A172 (cell line): ENCODE measurements at regions not wholly inside any gene's neighbourhood (a gene's known extent, or its start where the extent isn't known, plus 50 kb on each side); places are given as distances from the start of the nearest gene placed in this dataset.
"Not testable (repeated sequence)": the region's sequence is repeated elsewhere in the genome, so short reads cannot be mapped to it uniquely, and the experiment has no call there.

Experiments used
- DNase-seq: peaks from one replicate; pipeline ENCODE4 v3.0.0-alpha.2; 2015; ENCODE audit warnings: low spot score

DNA sequence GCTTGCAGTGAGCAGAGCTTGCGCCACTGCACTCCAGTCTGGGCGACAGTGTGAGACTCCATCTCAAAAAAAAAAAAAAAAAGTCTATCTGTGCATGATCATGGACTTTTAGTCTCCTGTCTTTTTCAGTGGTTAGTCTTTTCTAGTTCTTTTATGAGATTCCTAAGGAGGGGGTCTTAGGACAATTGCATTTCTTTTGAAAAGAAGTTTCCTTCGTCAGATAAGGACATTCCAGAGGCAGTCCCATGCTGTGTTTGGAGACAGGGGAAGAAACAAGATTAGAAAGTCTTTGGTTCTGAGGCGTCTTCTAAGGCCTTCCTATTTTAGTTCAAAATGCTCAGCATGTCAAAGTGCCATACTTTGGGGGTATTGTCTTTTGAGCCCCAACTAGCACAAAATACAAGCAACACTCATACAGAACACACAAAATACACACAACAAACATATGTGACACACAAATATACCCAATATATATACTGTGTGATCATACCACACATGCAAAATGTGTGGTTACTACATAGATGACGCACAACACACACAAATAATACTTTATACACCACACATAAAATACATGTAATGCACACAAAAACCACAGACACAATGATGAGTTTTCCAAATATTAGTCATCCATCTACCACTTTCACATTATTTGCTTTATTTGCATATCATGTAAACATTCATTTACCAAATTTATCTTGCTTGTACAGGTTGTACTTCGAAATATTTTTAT, 394.5 kb downstream of the SPATA31D1 start:
- peak; percentile 60 for DNase-seq

DNA sequence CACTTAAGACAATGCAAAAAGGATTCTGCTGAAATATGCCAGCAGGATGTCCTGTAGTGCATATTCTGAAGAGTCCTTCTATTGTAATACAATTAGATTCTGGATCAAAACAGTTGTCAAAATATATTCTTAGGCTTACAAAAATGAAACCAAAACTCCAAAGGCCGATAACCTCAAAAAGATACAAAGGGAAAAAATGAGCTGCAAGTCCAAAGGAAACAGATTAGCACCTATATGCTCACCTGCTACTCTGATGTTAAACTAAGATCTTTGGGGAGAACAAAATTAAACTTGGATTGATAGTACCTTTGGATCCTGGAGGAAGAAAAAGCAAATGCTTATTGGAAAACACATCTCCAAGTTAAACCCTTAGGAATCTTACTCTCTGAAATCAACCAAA, 397.1 kb downstream of the SPATA31D1 start:
- DNase-seq = no peak

GRCh38 chr9:82397534-82397933, 409.0 kb downstream of the SPATA31D1 start:
- no peak for DNase-seq

DNA sequence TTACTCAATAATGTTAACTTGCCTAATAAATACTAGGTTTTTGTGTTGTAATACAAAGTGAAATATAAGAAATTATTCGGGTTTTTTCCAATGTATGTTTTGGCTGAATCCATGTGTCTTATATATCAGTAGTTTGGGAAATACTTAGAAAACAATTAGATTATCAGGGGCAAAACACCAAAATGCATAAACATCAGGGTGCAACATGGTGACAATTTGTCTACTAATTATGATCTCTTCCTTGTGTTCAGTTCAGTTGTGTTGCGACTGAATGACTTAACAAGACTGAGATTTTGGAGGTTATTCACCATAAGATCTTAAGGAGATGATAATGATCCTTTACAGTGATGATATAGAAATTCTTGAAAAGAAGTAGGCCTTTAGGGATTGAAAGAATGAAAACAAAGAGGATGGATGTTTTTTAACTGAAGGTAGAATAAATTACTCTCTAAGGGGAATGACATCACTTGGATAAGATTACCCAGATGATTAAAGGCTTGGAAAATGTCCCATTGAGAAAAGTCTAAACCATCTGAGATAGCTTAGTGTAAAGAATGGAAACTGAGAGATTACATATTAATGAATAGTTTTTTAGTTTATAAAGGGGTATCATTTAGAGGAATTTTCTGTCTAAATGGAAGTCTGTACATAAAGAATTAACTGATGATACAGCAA, 415.8 kb downstream of the SPATA31D1 start:
- peak; percentile 24 for DNase-seq

DNA sequence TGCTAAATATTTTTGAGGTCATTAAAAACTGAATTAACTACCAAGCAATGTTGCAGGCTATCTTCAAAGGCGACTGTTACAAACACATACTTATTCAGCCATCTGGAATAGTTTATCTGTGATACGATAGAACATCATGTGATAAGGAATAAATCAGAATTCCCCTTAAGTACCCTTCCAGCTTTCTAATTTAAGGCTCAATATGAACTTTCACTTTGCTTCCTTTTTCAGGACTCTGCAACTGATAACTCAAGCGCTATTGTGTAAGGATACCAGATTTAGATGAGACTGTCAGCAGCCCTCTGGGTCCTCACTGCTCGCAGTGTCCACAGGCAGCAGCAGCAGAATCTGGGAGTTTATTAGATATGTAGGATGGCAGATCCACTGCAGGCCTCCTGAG, 416.3 kb downstream of the SPATA31D1 start:
- peak; percentile 11 for DNase-seq

DNA sequence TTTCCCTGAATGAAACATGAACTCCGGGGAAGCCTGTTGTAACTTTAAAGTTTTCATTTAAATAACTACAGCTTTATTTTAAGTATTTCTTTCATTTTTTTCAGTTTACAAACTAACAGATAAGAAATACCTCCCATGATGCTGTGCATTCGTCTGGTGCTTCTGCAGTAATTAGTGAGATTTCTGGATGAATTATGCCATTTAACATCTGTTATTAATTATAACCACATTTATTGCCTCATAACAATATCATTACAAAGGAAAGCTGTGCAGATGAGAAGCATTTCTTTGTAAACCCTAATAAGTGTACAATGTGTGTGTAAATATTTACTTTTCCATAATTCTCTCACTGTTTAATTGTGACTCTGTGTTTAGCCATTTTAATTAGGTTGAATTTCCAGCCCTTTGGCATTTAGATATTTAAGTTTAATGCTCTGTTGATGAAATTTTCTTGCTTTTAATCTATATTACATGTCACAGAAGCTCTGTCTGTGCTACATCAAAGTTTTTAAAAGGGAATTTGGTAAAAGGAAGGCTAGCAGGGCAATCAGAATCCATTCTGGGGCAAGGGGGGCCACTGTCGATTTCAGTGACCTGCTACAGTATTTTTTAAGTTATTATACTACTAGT, 418.0 kb downstream of the SPATA31D1 start:
- DNase-seq = no peak

GRCh38 chr9:82410306-82410705, 421.7 kb downstream of the SPATA31D1 start:
- peak; percentile 33 for DNase-seq

- DNase-seq = no peak
These were observed 422.3 kb downstream of the SPATA31D1 start for GRCh38 chr9:82410866-82411265.

GRCh38 chr9:82412586-82413305, 424.2 kb downstream of the SPATA31D1 start:
- DNase-seq = no peak

- DNase-seq = no peak
These were observed 428.9 kb downstream of the SPATA31D1 start for GRCh38 chr9:82417501-82417900.

- no peak for DNase-seq
These were observed 429.8 kb downstream of the SPATA31D1 start for GRCh38 chr9:82418334-82418733.

- no peak for DNase-seq
These were observed 431.3 kb downstream of the SPATA31D1 start for GRCh38 chr9:82419696-82420486.

DNA sequence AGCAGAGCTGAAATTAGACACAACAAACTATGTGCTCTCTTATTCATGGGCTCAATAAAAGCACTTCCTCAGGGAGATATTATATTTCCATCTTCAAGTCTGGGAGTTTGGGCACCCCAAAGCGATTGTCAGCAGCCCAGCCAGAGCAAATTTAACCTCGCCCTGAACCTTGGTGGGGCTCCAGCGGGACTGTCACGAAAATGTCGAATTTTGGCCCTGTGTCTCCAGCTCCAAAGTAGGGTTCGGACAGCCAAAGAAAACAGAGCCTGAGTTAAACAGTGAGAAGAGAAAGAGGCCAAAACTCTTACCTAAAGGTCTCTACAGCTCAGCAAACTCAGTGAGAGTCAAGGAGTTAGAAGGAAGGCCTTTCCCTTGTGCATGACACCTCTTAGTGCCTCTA, 432.9 kb downstream of the SPATA31D1 start:
- no peak for DNase-seq

DNA sequence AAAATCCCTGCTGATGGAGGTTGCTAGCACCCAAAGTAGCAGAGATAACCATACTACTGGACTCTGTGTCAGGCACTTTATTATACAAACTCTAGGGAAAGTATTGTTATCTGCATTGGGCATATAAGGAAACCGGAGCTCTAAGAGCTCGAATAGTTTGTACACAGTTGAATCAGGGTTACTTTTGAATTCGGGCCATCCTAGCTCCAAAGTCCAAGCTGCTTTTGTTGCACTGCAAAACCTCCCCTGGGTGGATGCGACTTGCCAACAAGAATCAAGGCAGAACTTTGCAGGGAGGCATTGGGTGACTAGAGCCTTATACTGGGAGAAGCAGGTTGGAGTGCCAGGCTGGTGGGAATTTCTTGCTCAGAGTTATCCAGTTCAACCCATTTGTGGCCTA, 435.1 kb downstream of the SPATA31D1 start:
- no peak for DNase-seq

DNA sequence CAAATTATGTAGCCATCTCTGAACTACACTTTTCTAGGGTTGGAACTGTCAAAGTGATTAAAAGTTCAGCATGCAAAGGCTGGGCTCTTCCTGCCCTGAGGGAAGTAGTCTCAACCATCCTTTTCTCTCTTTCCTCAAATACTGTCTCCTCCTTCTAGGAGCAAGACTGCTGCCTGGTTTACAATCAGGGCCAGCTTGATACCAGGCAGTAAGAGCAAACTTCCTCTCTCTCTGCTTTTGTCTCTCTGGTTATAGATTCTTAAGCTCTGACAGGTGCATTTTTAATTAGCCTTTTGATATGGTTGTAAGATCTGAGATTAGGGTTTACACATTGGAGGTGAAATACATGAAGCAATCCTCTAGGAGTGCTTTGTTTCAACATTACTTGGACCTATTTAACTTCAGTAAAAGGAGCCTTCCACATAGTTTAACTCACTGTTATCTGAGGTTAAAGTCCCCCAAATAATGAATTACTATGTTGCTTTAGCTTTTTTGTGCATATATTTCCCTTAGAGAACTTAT, 436.1 kb downstream of the SPATA31D1 start:
- DNase-seq = no peak

DNA sequence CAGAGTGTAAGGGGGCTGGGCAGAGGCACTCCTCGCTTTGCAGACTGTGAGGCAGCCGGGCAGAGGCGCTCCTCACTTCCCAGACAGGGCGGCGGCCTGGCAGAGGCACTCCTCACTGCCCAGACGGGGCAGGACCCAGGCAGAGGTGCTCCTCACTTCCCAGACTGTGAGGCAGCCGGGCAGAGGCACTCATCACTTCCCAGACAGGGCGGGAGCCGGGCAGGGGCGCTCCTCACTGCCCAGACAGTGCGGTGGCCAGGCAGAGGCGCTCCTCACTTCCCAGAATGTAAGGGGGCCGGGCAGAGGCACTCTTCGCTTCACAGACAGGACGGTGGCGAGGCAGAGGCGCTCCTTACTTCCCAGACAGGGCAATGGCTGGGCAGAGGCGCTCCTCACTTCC, 442.5 kb downstream of the SPATA31D1 start:
- no peak for DNase-seq

DNA sequence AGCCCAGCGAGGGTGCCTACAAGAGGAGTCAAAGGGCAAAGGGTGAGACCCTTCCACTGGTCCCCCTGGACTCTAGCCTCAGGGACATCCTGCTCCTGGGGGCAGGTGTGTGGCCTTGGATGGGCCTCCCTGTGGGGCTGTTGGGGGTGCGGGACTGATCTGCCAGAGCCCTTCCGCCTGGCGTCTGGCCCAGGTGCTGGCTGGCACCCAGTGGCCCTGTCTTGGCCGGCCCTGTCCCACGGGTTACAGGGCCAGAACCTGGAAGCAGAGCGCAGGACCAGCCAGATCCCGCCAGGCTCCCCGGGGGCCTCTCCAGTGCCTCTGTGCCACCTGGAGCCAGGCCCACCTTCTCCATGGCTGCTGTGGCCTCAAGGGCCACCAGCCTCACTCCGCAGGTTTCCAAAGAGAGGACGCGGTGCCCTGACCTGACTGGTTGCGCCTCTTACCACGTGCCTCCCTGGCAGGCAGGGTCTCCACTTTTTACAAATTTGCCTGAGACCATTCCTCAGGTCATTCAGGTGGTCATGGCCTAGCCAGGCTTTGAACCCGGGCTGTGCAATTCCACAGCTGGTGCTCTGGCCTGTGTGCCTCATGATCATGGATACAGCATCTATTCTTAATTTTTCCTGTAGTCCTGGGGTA, 444.8 kb downstream of the SPATA31D1 start:
- not testable (repeated sequence) for DNase-seq

DNA sequence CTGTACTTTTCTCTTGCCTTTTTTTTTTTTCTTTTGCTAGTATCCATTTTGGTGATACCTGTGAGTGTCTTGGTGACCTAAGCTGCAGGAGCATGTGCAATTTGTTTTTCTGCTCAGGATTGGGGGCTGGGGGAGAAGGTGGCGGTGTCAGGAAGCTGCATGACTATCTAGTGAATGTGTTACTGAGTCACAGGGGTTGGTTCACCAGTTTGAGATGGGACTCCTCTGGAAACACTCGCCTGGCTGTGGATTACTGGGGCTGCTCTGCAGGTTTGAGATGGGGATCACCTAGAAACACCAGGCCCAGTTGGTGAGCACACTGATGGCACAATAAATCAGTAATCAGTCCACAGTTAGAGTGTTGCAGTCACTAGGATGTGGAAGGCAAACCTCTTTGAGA, 447.9 kb downstream of the SPATA31D1 start:
- DNase-seq = peak; percentile 40

DNA sequence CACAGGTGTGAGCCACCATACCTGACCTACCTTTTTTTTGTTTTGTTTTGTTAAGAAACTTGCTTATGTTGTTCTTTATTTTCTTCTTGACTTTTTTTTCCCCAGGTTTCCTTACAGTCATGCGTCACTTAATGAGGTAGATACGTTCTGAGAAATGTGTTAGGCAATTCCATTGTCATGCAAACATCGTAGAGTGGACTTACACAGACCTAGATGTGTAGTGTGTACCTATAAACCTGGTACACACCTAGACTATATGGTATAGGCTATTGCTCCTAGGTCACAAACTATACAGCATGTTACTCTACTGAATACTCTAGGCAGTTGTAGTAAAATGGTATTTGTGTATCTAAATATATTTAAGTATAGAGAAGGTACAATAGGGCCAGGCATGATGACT, 448.6 kb downstream of the SPATA31D1 start:
- not testable (repeated sequence) for DNase-seq

DNA sequence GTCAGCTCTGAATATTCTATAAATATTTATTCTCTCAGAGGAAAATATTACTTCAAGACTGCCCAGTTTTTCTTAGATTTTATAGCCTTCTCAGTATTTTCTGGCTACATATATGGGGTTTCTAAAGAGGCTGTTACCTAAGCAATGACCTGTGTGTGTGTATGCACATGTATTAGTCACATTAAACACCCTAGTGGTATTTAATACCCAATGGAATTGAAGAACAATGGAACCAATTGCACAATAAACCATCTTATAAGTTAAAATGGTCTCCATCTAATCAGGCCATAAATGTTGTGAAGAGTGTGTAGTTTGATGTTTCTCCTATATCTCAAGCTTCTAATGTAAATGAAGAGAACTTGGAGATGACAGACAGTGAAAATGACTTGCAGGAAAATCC, 450.0 kb downstream of the SPATA31D1 start:
- no peak for DNase-seq

- no peak for DNase-seq
These were observed 454.7 kb downstream of the SPATA31D1 start for GRCh38 chr9:82443312-82443711.
